Dermis microvascular lymphatic vessel endothelial cell (primary cell): ENCODE measurements at regions not wholly inside any gene's neighbourhood (a gene's known extent, or its start where the extent isn't known, plus 50 kb on each side); places are given as distances from the start of the nearest gene placed in this dataset.
"Not testable (repeated sequence)": the region's sequence is repeated elsewhere in the genome, so short reads cannot be mapped to it uniquely, and the experiment has no call there.

Source experiments
- DNase-seq, 2 donors: peaks; one replicate each; pipeline versions ENCODE4 v3.0.0 to v3.0.0-alpha.2; 2010; ENCODE audit warnings: low read depth in 2 of 2

DNA sequence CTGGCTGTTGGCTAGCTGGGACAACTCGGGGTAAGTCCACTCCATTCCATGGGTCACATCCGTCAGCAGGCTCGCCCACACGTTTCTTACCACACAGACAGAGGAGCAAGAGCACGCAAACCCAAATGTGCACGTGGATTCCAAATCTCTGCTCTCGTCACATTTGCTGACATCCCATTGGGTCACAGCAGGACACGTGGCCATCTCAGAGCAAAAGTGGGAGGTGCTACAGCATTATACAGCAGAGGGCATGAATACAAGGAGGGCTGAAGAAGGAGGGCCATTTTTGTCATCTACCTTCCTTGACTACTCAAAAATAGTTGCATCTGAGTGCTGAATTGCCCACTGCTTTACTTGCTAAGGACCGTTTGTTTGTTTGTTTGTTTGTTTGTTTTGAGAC is 84.7 kb downstream of the RBBP6 start:
- DNase-seq, result no peak

GRCh38 chr16:24626256-24626655 is 86.9 kb downstream of the RBBP6 start:
- DNase-seq, result no peak

- DNase-seq, result no peak
Measured at GRCh38 chr16:24634919-24635318, 94.5 kb upstream of the TNRC6A start.

GRCh38 chr16:24635900-24636610 is 93.4 kb upstream of the TNRC6A start:
- DNase-seq, result peak in 1 of 2 donors; percentile 77

DNA sequence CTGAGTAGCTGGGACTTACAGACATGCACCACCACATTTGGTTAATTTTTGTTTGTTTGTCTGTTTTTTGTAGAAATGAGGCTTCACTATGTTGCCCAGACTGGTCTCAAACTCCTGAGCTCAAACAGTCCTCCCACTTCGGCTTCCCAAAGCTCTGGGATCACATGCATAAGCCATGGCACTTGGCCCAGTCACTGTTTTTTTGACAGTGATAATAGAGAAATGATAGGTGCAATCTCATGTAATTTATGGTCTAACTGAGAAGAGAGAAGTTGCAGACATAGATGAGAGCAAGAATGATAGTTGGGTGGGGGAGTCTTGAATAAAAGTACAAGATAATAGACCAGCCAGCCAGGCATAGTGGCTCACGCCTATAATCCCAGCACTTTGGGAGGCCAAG is 89.7 kb upstream of the TNRC6A start:
- no peak for DNase-seq

GRCh38 chr16:24643489-24643888 is 86.0 kb upstream of the TNRC6A start:
- no peak for DNase-seq

DNA sequence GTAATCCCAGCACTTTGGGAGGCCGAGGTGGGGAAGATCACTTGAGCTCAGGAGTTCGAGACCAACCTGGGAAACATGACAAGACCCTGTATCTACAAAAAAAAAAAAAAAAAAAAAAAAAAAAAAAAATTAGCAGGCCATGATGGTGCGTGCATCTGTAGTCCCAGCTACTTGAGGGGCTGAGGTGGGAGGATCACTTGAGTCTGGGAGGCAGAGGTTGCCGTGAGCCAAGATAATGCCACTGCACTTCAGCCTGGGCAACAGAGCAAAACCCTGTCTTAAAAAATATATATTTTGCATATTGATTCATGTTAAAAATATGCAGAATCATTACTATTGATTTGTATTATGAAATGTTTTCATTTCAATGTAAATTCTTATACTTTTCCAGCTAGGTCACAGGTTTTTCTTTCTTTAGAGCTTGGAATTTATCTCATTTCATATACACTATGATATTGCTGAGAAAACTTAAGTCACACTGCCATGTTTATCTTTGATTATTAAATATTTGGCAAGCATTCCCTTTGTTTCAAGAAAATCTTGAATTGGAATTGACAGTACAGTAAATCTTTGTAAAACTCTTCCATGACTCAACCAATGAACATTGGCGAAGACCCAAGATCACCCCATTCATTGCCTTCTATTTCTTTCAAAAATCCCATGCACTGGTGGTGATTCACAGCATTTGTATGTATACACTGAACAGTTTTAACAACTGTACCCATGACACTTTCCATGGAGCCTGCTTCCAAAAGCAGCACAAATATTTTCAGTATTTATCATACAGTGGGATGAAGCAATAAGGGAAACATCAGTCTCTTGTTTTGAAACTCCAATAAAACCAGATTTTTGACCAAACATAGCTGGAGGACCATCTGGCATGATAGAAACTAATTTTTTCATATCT is 83.5 kb upstream of the TNRC6A start:
- DNase-seq, result peak; percentile 97 to 98

DNA sequence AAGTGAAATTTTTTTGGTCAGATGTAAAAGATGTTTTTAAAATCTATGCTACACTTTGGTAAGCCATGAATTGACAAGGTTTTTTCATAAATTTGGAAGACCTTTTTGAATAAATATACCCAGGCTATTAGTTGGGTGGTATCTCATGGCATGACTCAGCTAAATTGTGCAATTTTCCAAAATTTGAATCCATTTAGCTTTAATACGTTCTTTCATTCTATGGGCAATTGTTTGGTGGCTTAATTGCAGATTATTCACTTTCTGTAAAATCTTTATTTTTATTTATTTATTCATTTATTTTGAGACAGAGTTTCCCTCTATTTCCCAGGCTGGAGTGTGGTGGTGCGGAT is 82.8 kb upstream of the TNRC6A start:
- no peak for DNase-seq

DNA sequence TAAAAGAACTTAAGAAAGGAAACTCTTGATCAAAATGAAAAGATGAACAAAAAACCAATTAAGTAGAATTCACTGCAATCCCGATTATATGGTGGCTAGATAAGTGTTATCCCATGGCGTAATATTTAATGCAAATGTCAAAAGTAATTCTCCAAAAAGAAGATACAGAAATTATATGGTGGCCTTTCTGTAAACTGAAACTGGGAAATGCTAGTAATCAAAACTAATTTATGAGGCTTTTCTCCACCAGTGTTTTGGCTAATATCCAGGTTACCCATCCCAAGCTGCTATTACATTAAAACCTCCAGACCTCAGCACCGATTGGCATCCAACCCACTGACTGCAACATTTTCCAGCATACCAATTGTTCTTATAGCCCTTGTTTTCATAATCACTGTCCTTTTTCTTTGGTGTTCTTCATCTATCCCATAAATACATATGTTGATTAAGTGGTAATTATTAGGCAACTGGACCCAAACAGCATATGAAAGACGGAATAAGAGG is 77.2 kb upstream of the TNRC6A start:
- DNase-seq, result no peak

DNA sequence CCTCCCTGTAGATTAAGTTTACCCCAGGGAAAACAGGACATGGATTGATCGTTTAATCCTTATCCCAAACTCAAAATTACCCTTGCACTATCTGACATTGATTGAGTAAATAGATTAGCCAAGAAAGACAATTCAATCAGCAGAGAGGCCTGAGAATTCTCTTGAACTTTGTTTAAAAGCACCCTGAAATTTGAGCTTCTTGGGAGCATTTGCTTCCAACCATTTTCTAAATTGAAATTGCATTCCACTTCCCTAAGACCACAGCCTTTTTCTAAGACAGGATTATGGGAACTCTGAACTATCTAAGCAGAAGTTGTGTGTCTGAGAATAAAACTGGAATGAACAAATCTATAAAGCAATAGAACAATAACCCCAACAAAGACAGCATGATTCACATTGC is 76.6 kb upstream of the TNRC6A start:
- no peak for DNase-seq

DNA sequence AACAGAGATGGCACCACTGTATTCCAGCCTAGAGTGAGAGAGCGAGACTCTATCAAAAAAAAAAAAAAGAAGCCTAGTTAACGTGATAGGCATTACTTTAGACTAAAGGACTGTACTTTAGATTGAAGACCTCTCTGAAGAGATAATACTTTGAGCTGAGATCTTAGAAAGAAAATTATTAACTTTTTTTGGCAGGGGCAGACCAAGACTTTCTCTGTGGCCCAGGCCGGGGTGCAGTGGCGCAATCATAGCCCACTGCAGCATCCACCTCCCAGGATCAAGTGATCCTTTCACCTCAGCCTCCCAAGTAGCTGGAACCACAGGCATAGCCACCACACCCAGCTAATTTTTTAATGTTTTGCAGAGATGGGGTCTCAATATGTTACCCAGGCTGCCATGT is 75.7 kb upstream of the TNRC6A start:
- DNase-seq, result no peak

DNA sequence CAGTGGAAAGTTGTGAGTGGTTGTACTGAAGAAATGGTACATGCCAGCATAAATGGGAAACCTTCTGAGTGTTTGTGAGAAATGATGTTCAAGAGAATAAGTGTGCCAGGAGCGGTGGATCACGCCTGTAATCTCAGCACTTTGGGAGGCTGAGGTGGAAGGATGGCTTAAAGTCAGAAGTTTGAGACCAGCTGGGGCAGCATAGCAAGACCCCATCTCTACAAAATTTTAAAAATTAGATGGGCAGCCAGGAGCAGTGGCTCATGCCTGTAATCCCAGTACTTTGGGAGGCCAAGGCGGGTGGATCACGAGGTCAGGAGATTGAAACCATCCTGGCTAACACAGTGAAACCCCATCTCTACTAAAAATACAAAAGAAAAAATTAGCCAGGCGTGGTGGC is 63.5 kb upstream of the TNRC6A start:
- DNase-seq, result not testable (repeated sequence)

DNA sequence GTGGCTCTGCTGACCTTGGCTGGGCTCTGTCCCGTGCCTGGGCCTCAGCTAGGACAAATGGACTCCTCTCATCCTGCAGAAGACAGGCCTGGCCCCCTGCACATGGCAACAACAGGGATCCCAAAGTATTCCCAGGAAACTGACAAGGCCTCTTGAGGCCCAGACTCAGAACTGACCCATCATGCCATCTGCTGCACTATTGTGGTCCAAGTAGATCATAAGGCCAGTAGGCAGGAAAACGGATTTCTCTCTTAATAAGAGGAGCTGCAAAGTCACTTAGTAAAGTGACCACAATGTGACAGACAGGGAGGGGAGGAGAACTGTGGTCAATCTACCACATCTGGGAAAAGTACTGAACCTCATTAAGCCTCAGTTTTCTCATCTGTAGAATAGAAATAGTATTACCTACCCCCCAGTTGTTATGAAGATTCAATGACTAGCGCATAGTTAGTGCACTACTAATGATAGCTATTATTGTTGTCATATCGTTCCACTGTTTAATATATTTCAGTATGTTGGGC is 62.1 kb upstream of the TNRC6A start:
- DNase-seq, result no peak

DNA sequence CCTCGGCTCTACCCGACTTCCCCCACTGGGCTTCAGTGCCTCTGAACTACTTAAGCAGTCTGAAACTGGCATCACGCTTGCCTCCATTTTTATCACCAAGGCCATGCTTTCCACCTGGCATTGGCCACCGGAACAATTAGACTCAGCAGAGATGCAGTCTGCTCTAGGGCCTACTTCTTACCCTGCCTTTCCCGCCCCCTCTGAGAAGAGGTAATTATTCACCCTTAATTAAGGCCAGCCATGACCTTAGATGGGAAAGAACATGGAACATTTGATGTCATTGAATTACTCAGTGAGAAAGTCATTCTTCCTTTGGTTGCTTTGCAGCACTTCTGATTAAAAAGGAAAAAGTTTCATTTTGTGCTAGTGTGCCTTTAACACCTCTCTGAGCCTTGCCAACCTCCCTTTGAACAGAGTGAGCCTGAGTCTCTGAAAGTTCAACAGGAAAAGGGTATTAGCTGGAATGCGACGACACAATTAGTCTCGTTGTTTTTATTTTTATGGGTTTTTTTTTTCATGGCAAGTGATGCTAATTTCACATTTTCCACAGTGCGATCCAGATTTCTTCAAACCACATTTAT is 60.9 kb upstream of the TNRC6A start:
- DNase-seq, result peak; percentile 65 to 80

DNA sequence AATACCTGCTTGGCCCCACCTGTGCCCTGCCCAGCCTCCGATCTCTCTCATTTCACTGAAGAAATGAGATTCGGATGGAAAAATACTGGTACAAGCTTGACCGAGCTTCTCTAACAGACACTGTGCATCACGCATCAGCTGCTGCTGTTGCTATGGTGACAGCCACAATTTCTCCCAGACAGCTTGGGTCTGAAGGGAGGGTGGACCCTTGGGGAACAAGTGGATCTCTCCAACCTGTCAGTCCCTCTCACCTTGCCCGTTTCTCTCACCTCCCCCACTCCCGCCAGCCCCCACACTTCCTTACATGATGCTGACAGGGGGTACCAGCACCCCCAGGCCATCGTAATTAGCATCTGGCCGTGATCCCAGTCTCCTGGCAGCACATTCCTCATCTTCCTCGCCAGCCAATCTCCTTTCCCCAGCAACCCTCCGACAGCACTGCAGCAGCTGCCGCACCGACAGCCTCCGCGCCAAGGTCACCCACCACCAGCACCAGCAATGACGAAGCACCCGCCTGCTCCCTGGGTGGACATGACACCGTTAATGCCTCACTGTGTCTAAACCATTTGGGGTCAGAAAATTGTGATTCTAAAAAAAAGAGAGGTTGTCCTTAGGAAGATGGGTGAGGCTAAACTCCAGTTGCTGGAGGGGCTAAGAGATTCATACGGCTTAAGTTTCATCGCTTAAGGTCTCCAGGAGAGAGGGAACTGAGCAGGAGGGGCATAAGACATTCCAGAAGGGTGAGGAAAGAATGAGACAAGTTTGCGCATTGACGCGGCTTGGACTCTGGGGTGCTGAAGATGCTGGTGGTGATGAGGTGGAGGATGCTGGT is 58.6 kb upstream of the TNRC6A start:
- DNase-seq, result peak in 1 of 2 donors; percentile 56

GRCh38 chr16:24671455-24671954 is 57.9 kb upstream of the TNRC6A start:
- no peak for DNase-seq

- DNase-seq, result no peak
Measured at GRCh38 chr16:24673155-24673554, 56.3 kb upstream of the TNRC6A start.

- no peak for DNase-seq
Measured at GRCh38 chr16:24674877-24675276, 54.6 kb upstream of the TNRC6A start.

GRCh38 chr16:24677388-24677787 is 52.1 kb upstream of the TNRC6A start:
- no peak for DNase-seq
